Activated T-cell treated with anti-CD3 and anti-CD28 coated beads, Interleukin-2, amount 50 U/mL, for 4 hours (primary cell): ENCODE measurements at regions not wholly inside any gene's neighbourhood (a gene's known extent, or its start where the extent isn't known, plus 50 kb on each side); places are given as distances from the start of the nearest gene placed in this dataset.

Experiments used
- ATAC-seq, 2 donors: fragments of 200-7000 bp; cut with Tn5 transposase; one replicate each; pipeline ENCODE4 v1.10.0; 2021
- DNase-seq: peaks from one replicate; pipeline ENCODE4 v3.0.0-alpha.2; 2020
- H3K27me3 Mint-ChIP-seq: one replicate; pipeline ENCODE4 v1.8.0; 2021; ENCODE audit warnings: low read depth, mixed read lengths
- H3K36me3 Mint-ChIP-seq: one replicate; pipeline ENCODE4 v1.8.0; 2022; ENCODE audit warnings: mixed read lengths; ENCODE audit not compliant: insufficient read depth
- H3K4me1 Mint-ChIP-seq: one replicate; pipeline ENCODE4 v1.8.0; 2021; ENCODE audit warnings: low read depth, mixed read lengths
- H3K4me3 Mint-ChIP-seq: one replicate; pipeline ENCODE4 v1.8.0; 2021; ENCODE audit warnings: mild to moderate bottlenecking, moderate library complexity, mixed read lengths
- H3K9me3 Mint-ChIP-seq: one replicate; pipeline ENCODE4 v1.8.0; 2021; ENCODE audit warnings: mixed read lengths

- no peak overlapping the region for H3K4me3 Mint-ChIP-seq
- no peaks in the 10 kb centered on the region for H3K9me3 Mint-ChIP-seq
- peaks cover 5% of the 10 kb centered on the region for H3K27me3 Mint-ChIP-seq
- H3K4me1 Mint-ChIP-seq: no peaks in the 10 kb centered on the region
- no peaks in the 10 kb centered on the region for H3K36me3 Mint-ChIP-seq
- DNase-seq (no peak), ATAC-seq (no peak)
Observed at GRCh38 chr14:54186821-54187763, 209.7 kb upstream of the CDKN3 start.

GRCh38 chr14:54188064-54188666, 208.6 kb upstream of the CDKN3 start:
- no peaks in the 10 kb centered on the region for H3K4me1 Mint-ChIP-seq
- H3K9me3 Mint-ChIP-seq: no peaks in the 10 kb centered on the region
- DNase-seq: no peak
- no peaks in the 10 kb centered on the region for H3K36me3 Mint-ChIP-seq
- peaks cover 3% of the 10 kb centered on the region for H3K27me3 Mint-ChIP-seq
- no peak for ATAC-seq
- no peak overlapping the region for H3K4me3 Mint-ChIP-seq

- Mint-ChIP-seq H3K36me3 (no peaks in the 10 kb centered on the region), H3K4me3 (no peak overlapping the region), H3K27me3 (peaks cover 3% of the 10 kb centered on the region), H3K9me3 (no peaks in the 10 kb centered on the region), H3K4me1 (no peaks in the 10 kb centered on the region)
- no peak for DNase-seq
- ATAC-seq: no peak
Observed at GRCh38 chr14:54189333-54189732, 207.5 kb upstream of the CDKN3 start.

- H3K4me1 Mint-ChIP-seq: no peaks in the 10 kb centered on the region
- DNase-seq: no peak
- ATAC-seq: no peak
Observed at GRCh38 chr14:54189748-54190354, 207.0 kb upstream of the CDKN3 start.

GRCh38 chr14:54191846-54192245, 205.0 kb upstream of the CDKN3 start:
- Mint-ChIP-seq H3K9me3 (no peaks in the 10 kb centered on the region), H3K4me3 (no peak overlapping the region)

More at GRCh38 chr14:54189748-54190354, 207.0 kb upstream of the CDKN3 start:
- H3K36me3 Mint-ChIP-seq: no peaks in the 10 kb centered on the region
- H3K4me3 Mint-ChIP-seq: no peak overlapping the region
- no peaks in the 10 kb centered on the region for H3K9me3 Mint-ChIP-seq
- H3K27me3 Mint-ChIP-seq: peaks cover 3% of the 10 kb centered on the region

GRCh38 chr14:54192610-54193009, 204.2 kb upstream of the CDKN3 start:
- H3K9me3 Mint-ChIP-seq: no peaks in the 10 kb centered on the region
- ATAC-seq: no peak
- no peaks in the 10 kb centered on the region for H3K36me3 Mint-ChIP-seq
- peaks cover 3% of the 10 kb centered on the region for H3K27me3 Mint-ChIP-seq
- no peak for DNase-seq
- no peaks in the 10 kb centered on the region for H3K4me1 Mint-ChIP-seq
- H3K4me3 Mint-ChIP-seq: no peak overlapping the region

More at GRCh38 chr14:54191846-54192245, 205.0 kb upstream of the CDKN3 start:
- peaks cover 3% of the 10 kb centered on the region for H3K27me3 Mint-ChIP-seq
- no peaks in the 10 kb centered on the region for H3K4me1 Mint-ChIP-seq
- no peaks in the 10 kb centered on the region for H3K36me3 Mint-ChIP-seq
- ATAC-seq (no peak), DNase-seq (no peak)

- no peaks in the 10 kb centered on the region for H3K27me3 Mint-ChIP-seq
- DNase-seq (no peak), ATAC-seq (no peak)
- H3K36me3 Mint-ChIP-seq: no peaks in the 10 kb centered on the region
- no peak overlapping the region for H3K4me3 Mint-ChIP-seq
- H3K4me1 Mint-ChIP-seq: no peaks in the 10 kb centered on the region
- H3K9me3 Mint-ChIP-seq: peaks cover 5% of the 10 kb centered on the region
Observed at GRCh38 chr14:54193871-54194270, 202.9 kb upstream of the CDKN3 start.

- Mint-ChIP-seq H3K36me3 (no peaks in the 10 kb centered on the region), H3K27me3 (no peaks in the 10 kb centered on the region), H3K4me1 (no peaks in the 10 kb centered on the region), H3K9me3 (peaks cover 6% of the 10 kb centered on the region), H3K4me3 (no peak overlapping the region)
- no peak for DNase-seq
- no peak for ATAC-seq
Observed at GRCh38 chr14:54194501-54194900, 202.3 kb upstream of the CDKN3 start.

GRCh38 chr14:54197369-54197768, 199.4 kb upstream of the CDKN3 start:
- no peak for ATAC-seq
- H3K36me3 Mint-ChIP-seq: no peaks in the 10 kb centered on the region
- H3K27me3 Mint-ChIP-seq: no peaks in the 10 kb centered on the region
- H3K4me1 Mint-ChIP-seq: no peaks in the 10 kb centered on the region
- no peak overlapping the region for H3K4me3 Mint-ChIP-seq
- DNase-seq: no peak
- H3K9me3 Mint-ChIP-seq: peaks cover 9% of the 10 kb centered on the region

- Mint-ChIP-seq H3K4me3 (no peak overlapping the region), H3K9me3 (peaks cover 9% of the 10 kb centered on the region), H3K27me3 (peaks cover 1% of the 10 kb centered on the region), H3K4me1 (no peaks in the 10 kb centered on the region), H3K36me3 (no peaks in the 10 kb centered on the region)
- ATAC-seq (no peak), DNase-seq (no peak)
Observed at GRCh38 chr14:54200726-54201125, 196.1 kb upstream of the CDKN3 start.

- ATAC-seq (no peak), DNase-seq (no peak)
- Mint-ChIP-seq H3K27me3 (peaks cover 3% of the 10 kb centered on the region), H3K4me1 (no peaks in the 10 kb centered on the region), H3K9me3 (peaks cover 9% of the 10 kb centered on the region), H3K4me3 (no peak overlapping the region), H3K36me3 (no peaks in the 10 kb centered on the region)
Observed at GRCh38 chr14:54202288-54202687, 194.5 kb upstream of the CDKN3 start.

GRCh38 chr14:54206516-54206915, 190.3 kb upstream of the CDKN3 start:
- no peaks in the 10 kb centered on the region for H3K36me3 Mint-ChIP-seq
- DNase-seq (no peak), ATAC-seq (no peak)
- H3K9me3 Mint-ChIP-seq: no peaks in the 10 kb centered on the region
- peaks cover 7% of the 10 kb centered on the region for H3K27me3 Mint-ChIP-seq
- no peak overlapping the region for H3K4me3 Mint-ChIP-seq
- no peaks in the 10 kb centered on the region for H3K4me1 Mint-ChIP-seq

- ATAC-seq: no peak
- H3K27me3 Mint-ChIP-seq: peaks cover 7% of the 10 kb centered on the region
- H3K36me3 Mint-ChIP-seq: no peaks in the 10 kb centered on the region
- no peaks in the 10 kb centered on the region for H3K9me3 Mint-ChIP-seq
- no peak overlapping the region for H3K4me3 Mint-ChIP-seq
- DNase-seq: no peak
- no peaks in the 10 kb centered on the region for H3K4me1 Mint-ChIP-seq
Observed at GRCh38 chr14:54207075-54207474, 189.7 kb upstream of the CDKN3 start.

- Mint-ChIP-seq H3K9me3 (no peaks in the 10 kb centered on the region), H3K4me3 (no peak overlapping the region), H3K4me1 (no peaks in the 10 kb centered on the region), H3K36me3 (no peaks in the 10 kb centered on the region), H3K27me3 (peaks cover 9% of the 10 kb centered on the region)
- ATAC-seq: no peak
- DNase-seq: no peak
Observed at GRCh38 chr14:54207476-54208462, 189.0 kb upstream of the CDKN3 start.
